Kidney (tissue), 13 donors: ENCODE measurements at regions not wholly inside any gene's neighbourhood (a gene's known extent, or its start where the extent isn't known, plus 50 kb on each side); places are given as distances from the start of the nearest gene placed in this dataset.

Experiments
- DNase-seq, 5 donors: peaks; one replicate each; pipeline ENCODE4 v3.0.0-alpha.2; 2013 to 2020
- FAIRE-seq: peaks from 2 replicates; lab custom pipeline; 2012; peaks lifted over from hg19 to GRCh38; lab: Jason Lieb, UNC
- H3K27ac ChIP-seq, 2 donors: one replicate each; pipeline ENCODE4 v1.7.0; 2013; ENCODE audit warnings: low read depth in 2 of 2, low read length in 2 of 2, inconsistent platforms in 1 of 2
- H3K27me3 ChIP-seq: one replicate; pipeline ENCODE4 v1.7.1; 2013; ENCODE audit warnings: low read length, inconsistent platforms; ENCODE audit not compliant: control insufficient read depth, insufficient read depth
- H3K36me3 ChIP-seq, 3 donors: one replicate each; pipeline versions ENCODE4 v1.7.0 to v1.7.1; 2013; ENCODE audit warnings: low read length in 3 of 3, control low read depth in 1 of 3, inconsistent platforms in 1 of 3; ENCODE audit not compliant: insufficient read depth in 3 of 3, control insufficient read depth in 2 of 3
- H3K4me1 ChIP-seq, 3 donors: one replicate each; pipeline versions ENCODE4 v1.7.0 to v1.7.1; 2013; ENCODE audit warnings: low read length in 3 of 3, inconsistent platforms in 1 of 3, low read depth in 1 of 3; ENCODE audit not compliant: control insufficient read depth in 2 of 3, insufficient read depth in 2 of 3
- H3K4me3 ChIP-seq, 3 donors: one replicate each; pipeline versions ENCODE4 v1.7.0 to v1.8.1; 2013; ENCODE audit warnings: low read length in 3 of 3, control low read depth in 1 of 3, inconsistent platforms in 1 of 3
- H3K9ac ChIP-seq, 3 donors: one replicate each; pipeline versions ENCODE4 v1.7.0 to v1.7.1; 2013; ENCODE audit warnings: low read length in 3 of 3, control low read depth in 1 of 3, inconsistent platforms in 1 of 3
- H3K9me3 ChIP-seq, 3 donors: one replicate each; pipeline versions ENCODE4 v1.7.0 to v1.7.1; 2013; ENCODE audit warnings: low read length in 3 of 3, control low read depth in 1 of 3, inconsistent platforms in 1 of 3; ENCODE audit not compliant: control insufficient read depth in 2 of 3, insufficient read depth in 1 of 3
- intact Hi-C: fragments of 100-400 bp; cut with DNase I; formaldehyde crosslinking; loops from one replicate; pipeline ENCODE4 v1.11.1; 2022
- TF ChIP-seq, protein P1 (sequence below): IDR thresholded peaks from 3 replicates; pipeline ENCODE4 v1.5.1; 2012; ENCODE audit warnings: mild to moderate bottlenecking, moderate library complexity, borderline replicate concordance; ENCODE audit not compliant: insufficient read depth; ENCODE audit errors: extremely low read depth
- donor health status: control.
- donor health status: control.
- donor health status: control.
- donor health status: control.
- donor health status: control.
- donor health status: DM: yes; HTN: yes; CAD: no.
- donor health status: Normal renal cell carcinoma (clear cell type).

- Histone ChIP-seq H3K36me3 (no peaks in the 10 kb centered on the region), H3K27me3 (no peaks in the 10 kb centered on the region), H3K4me3 (no peak overlapping the region), H3K9ac (no peak overlapping the region), H3K4me1 (peaks cover 0 to 17% (median 14%) of the 10 kb centered on the region in 3 donors), H3K9me3 (no peaks in the 10 kb centered on the region), H3K27ac (no peak overlapping the region)
- FAIRE-seq: no peak
- TF ChIP-seq, protein P1, sequence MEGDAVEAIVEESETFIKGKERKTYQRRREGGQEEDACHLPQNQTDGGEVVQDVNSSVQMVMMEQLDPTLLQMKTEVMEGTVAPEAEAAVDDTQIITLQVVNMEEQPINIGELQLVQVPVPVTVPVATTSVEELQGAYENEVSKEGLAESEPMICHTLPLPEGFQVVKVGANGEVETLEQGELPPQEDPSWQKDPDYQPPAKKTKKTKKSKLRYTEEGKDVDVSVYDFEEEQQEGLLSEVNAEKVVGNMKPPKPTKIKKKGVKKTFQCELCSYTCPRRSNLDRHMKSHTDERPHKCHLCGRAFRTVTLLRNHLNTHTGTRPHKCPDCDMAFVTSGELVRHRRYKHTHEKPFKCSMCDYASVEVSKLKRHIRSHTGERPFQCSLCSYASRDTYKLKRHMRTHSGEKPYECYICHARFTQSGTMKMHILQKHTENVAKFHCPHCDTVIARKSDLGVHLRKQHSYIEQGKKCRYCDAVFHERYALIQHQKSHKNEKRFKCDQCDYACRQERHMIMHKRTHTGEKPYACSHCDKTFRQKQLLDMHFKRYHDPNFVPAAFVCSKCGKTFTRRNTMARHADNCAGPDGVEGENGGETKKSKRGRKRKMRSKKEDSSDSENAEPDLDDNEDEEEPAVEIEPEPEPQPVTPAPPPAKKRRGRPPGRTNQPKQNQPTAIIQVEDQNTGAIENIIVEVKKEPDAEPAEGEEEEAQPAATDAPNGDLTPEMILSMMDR: no peak
- intact Hi-C loops: no loop called here
- DNase-seq: no peak
Observed at GRCh38 chr3:188944108-188944507, 227.7 kb upstream of the TPRG1 start.

GRCh38 chr3:188946351-188947240 lies 225.2 kb upstream of the TPRG1 start:
- no peaks in the 10 kb centered on the region for H3K27me3 ChIP-seq
- peaks cover 0 to 25% (median 22%) of the 10 kb centered on the region in 3 donors for H3K4me1 ChIP-seq
- TF ChIP-seq, protein P1: no peak
- H3K36me3 ChIP-seq: no peaks in the 10 kb centered on the region
- H3K9ac ChIP-seq: peak overlapping the region in 1 of 3 donors; percentile 73
- intact Hi-C loops: no loop called here
- DNase-seq: peak in 2 of 5 donors; percentile 40 to 63
- no peaks in the 10 kb centered on the region for H3K9me3 ChIP-seq
- H3K27ac ChIP-seq: peak overlapping the region; percentile 93 to 96
- FAIRE-seq: no peak
- peak overlapping the region in 2 of 3 donors; percentile 71 to 82 for H3K4me3 ChIP-seq

GRCh38 chr3:188947401-188948280 lies 224.1 kb upstream of the TPRG1 start:
- TF ChIP-seq, protein P1: no peak
- Histone ChIP-seq H3K9me3 (no peaks in the 10 kb centered on the region), H3K27ac (peak overlapping the region; percentile 93 to 96), H3K4me3 (peak overlapping the region; percentile 66 to 82 (median 71)), H3K36me3 (no peaks in the 10 kb centered on the region), H3K4me1 (peaks cover 0 to 25% (median 22%) of the 10 kb centered on the region in 3 donors), H3K9ac (peak overlapping the region; percentile 15 to 73 (median 33)), H3K27me3 (no peaks in the 10 kb centered on the region)
- FAIRE-seq: no peak
- intact Hi-C loops: no loop called here
- peak; percentile 94 to 99 (median 97) for DNase-seq
